22Rv1 (cell line): ENCODE measurements at regions not wholly inside any gene's neighbourhood (a gene's known extent, or its start where the extent isn't known, plus 50 kb on each side); places are given as distances from the start of the nearest gene placed in this dataset.

ENCODE experiments used
- H3K27ac ChIP-seq: fragments of 450-650 bp; 2 replicates; pipeline ENCODE4 v1.5.1; 2017
- ZFX ChIP-seq: fragments of 450-650 bp; IDR thresholded peaks from 2 replicates; pipeline ENCODE4 v1.6.1; 2017; ENCODE audit warnings: antibody characterized with exemption, borderline replicate concordance
- TF ChIP-seq, protein P1 (sequence below): fragments of 450-650 bp; IDR thresholded peaks from 2 replicates; pipeline ENCODE4 v1.5.1; 2017; ENCODE audit warnings: mild to moderate bottlenecking

DNA sequence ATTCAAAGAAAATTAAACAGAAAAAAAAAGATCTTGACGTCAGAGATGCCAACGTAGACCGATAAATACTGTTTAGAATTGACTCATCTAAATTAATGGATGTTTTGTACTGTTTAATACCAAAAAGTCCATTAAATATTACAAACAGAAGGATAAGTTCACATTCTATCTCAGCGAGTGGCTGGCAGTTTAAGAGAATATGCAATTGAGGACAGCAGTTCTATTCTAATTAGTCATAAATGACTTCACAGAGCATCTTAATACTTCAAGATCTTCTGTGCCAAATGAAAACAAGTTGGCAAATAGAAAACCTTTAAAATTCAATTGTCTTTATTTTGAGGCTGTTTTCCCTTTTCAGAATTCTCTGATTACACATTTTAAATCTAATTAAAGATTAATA, 326.6 kb upstream of the NREP start:
- TF ChIP-seq, protein P1, sequence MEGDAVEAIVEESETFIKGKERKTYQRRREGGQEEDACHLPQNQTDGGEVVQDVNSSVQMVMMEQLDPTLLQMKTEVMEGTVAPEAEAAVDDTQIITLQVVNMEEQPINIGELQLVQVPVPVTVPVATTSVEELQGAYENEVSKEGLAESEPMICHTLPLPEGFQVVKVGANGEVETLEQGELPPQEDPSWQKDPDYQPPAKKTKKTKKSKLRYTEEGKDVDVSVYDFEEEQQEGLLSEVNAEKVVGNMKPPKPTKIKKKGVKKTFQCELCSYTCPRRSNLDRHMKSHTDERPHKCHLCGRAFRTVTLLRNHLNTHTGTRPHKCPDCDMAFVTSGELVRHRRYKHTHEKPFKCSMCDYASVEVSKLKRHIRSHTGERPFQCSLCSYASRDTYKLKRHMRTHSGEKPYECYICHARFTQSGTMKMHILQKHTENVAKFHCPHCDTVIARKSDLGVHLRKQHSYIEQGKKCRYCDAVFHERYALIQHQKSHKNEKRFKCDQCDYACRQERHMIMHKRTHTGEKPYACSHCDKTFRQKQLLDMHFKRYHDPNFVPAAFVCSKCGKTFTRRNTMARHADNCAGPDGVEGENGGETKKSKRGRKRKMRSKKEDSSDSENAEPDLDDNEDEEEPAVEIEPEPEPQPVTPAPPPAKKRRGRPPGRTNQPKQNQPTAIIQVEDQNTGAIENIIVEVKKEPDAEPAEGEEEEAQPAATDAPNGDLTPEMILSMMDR, result no peak
- TF ChIP-seq ZFX, result no peak
- H3K27ac ChIP-seq, result no peak overlapping the region

DNA sequence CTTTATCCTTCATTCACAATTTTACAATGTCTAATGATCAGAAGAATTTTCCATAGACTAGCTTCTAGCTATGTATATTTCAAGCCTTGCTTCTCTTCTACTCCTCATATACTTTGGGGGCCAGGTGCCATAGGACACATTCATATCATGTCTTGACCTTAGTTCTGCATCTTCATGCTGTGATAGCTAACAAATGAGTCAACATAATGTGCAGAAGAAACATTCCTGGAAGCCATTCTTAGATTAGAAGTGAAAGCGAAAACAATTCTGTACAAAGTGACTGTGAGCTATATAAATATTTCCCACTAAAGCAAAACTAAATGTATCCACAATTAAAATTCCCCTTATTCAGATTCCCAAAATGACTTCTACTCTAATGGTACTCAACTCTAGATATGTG, 320.2 kb upstream of the NREP start:
- no peak overlapping the region for H3K27ac ChIP-seq
- TF ChIP-seq, protein P1, result no peak

DNA sequence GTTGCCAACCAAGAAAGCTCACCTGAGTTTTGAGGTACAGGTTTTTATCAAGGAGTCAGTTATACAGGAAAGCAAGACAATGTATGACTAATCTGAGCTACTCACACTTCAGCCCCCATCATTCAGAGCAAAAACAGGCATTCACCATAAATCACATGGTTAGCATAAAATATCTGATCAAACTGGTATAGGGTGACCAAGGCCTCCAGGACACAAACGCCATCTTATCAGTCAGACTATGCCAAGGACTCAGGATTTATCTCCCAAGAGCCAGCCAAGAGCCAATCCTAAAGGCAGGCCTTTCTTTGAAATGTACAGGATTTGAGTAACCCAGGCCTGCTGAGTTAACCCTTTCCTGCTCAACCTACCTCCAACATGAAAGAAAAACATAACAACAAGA, 313.0 kb upstream of the NREP start:
- TF ChIP-seq, protein P1, result no peak
- H3K27ac ChIP-seq, result no peak overlapping the region

DNA sequence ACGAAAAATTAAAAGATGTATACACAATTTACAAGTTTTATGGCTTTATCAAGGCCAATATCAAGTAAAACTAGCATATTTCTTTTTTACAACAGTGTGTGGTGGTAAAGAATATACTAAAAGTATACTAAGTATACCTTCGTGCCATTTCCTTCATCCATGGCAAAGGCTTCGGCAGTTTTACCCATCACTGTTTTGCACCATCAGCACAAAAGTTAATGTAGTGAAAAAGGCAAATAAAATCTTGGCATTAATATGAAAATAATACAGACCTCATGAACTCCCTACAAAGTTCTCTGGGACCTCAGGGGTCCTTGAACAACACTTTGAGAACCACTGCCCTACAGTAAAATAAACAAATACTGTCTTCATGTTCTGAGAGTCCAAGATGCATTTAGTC, 312.3 kb upstream of the NREP start:
- TF ChIP-seq, protein P1, result no peak
- TF ChIP-seq ZFX, result no peak
- no peak overlapping the region for H3K27ac ChIP-seq

DNA sequence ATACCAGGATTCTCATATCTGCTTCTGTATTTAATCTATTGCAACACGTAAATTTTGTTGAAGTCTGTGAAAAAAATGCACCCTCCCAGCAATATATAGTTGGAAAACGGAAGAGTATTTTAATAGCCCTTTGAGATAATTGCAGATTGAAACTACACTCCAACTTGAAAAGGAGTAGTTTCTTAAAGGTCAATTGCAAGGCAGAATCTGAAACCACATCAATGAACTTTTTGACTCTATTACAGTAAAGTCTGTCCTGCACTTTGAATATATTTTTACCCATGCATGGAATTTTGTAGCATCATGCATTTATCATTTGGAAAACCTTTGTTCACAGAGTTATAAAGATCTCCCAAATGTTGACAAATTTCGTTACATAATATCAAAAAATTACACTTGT, 311.6 kb upstream of the NREP start:
- no peak overlapping the region for H3K27ac ChIP-seq
- TF ChIP-seq ZFX, result no peak
- TF ChIP-seq, protein P1, result no peak

DNA sequence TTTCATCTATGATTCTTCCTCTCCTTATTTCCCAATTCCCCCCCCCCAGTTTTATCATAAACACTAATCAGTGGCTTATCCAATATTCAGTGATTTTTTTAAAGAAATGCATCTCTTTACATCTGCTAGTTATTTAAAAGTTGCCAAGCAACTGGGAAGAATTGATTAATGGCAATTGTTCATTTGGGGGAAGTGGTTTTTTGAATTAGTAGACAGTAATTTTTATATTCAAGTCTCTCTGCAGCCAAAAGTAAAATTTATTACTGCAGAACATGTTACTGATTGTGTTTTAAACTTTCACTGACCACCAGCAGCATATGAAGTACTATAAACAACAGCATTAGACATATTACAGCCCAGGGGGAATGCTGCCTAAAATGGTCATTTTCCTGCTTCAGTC, 308.8 kb upstream of the NREP start:
- H3K27ac ChIP-seq, result no peak overlapping the region
- TF ChIP-seq ZFX, result no peak
- TF ChIP-seq, protein P1, result no peak

DNA sequence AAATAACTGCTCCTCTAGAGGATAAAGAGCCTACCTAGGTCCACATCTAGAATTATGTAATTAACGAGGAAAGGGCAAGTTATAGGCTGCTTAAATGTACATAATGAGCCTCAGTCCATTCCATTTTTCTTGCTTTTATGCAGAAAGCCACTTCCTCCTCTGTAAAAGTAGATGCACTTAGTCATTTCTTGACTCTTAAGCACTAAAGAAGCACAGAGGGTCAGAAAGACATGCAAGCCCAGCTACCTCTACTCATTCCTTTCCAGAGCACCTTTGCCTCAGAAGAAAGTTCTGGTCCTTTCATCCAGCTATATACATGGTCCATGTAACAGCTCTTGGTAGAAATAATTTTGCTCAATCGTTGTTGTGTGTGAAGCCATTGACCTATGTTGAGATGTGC, 308.0 kb upstream of the NREP start:
- TF ChIP-seq, protein P1, result no peak
- TF ChIP-seq ZFX, result no peak
- no peak overlapping the region for H3K27ac ChIP-seq
